ENCODE measurements at regions not wholly inside any gene's neighbourhood (a gene's known extent, or its start where the extent isn't known, plus 50 kb on each side); places are given as distances from the start of the nearest gene placed in this dataset.

DNA sequence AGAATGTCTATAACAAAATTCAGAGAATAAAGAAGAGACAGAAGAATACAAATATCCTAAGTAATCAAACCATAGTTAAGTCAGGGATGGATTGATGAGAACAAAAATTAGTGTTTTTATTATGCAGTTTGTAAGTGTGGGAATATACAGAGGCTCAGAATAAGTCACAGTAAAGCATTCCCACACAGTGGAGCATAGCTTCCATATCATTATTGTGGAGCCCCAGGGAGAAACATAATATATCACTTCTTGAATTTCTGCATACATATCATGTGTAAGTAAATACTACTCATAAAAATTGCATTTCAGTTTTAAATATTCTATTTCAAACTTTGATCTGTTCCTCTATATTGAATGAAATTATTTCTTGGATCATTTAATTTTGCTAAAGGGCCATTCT lies 790.4 kb downstream of the PLA2G4A start:
- TF ChIP-seq EZH2 (IDR thresholded peaks at IDR 0.05; ENCODE audit: insufficient read depth, poor library complexity, severe bottlenecking) = no peak
- no peak for TF ChIP-seq EZH2phosphoT487 (IDR thresholded peaks at IDR 0.05; ENCODE audit: insufficient read depth, low read depth)
